GM13976 (cell line): ENCODE measurements at regions not wholly inside any gene's neighbourhood (a gene's known extent, or its start where the extent isn't known, plus 50 kb on each side); places are given as distances from the start of the nearest gene placed in this dataset.

ENCODE experiments used
- DNase-seq: peaks from one replicate; pipeline ENCODE4 v3.0.0; 2012; ENCODE audit warnings: low spot score
- CTCF ChIP-seq: IDR thresholded peaks from 2 replicates; pipeline ENCODE4 v1.5.1; 2012; ENCODE audit warnings: borderline replicate concordance, mild to moderate bottlenecking; ENCODE audit not compliant: insufficient read depth; ENCODE audit errors: extremely low read depth, missing control alignments, control extremely low read depth
- in situ Hi-C: fragments of 300-500 bp; cut with MboI; formaldehyde crosslinking; loops from one replicate; pipeline ENCODE4 v1.12.0; 2022; ENCODE audit warnings: low sequenced_read_pairs, mixed read lengths, inconsistent platforms; ENCODE audit not compliant: unreplicated experiment

- no peak for DNase-seq
- no peak for TF ChIP-seq CTCF
- in situ Hi-C loops: no loop called here
These were observed 506.9 kb downstream of the TBC1D4 start for GRCh38 chr13:74975111-74975510.

- DNase-seq: no peak
- in situ Hi-C loops: no loop called here
- TF ChIP-seq CTCF: no peak
These were observed 507.8 kb downstream of the TBC1D4 start for GRCh38 chr13:74973935-74974879.

GRCh38 chr13:74969419-74969818 is 512.5 kb downstream of the TBC1D4 start:
- TF ChIP-seq CTCF: no peak
- in situ Hi-C loops: no loop called here
- DNase-seq: no peak

GRCh38 chr13:74966814-74967424 is 515.0 kb downstream of the TBC1D4 start:
- no peak for TF ChIP-seq CTCF
- in situ Hi-C loops: no loop called here
- no peak for DNase-seq

- in situ Hi-C loops: no loop called here
- TF ChIP-seq CTCF: no peak
- no peak for DNase-seq
These were observed 515.7 kb downstream of the TBC1D4 start for GRCh38 chr13:74966275-74966674.

GRCh38 chr13:74945637-74946036 is 536.3 kb downstream of the TBC1D4 start:
- no peak for TF ChIP-seq CTCF
- no peak for DNase-seq
- in situ Hi-C loops: no loop called here
